ENCODE measurements at regions not wholly inside any gene's neighbourhood (a gene's known extent, or its start where the extent isn't known, plus 50 kb on each side); places are given as distances from the start of the nearest gene placed in this dataset.

DNA sequence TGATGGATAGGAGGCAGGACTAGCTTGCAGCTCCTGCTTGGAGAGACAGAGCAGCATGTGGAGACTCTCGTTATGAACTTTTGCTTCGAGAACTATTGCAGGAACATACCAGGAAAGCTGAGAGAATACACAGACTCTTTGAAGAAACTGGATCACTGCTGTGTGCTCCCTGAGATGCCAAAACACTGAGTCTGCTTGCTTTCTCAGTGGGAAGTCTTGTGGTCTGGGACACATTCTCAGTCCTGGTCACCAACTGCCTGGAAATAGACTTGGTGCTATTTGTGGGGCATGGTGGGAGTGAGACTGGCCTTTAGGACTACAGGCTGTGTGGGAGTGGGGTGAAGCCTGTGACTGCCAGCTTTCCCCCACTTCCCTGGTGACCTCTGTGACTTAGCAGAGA is 252.6 kb downstream of the MED10 start:
- TF ChIP-seq POLR2A (IDR thresholded peaks at IDR 0.05; ENCODE audit: control extremely low read depth in 1 of 2, low read depth in 2 of 2, low read length in 2 of 2): no peak
- no peak for TF ChIP-seq GABPA (IDR thresholded peaks at IDR 0.05; ENCODE audit: borderline replicate concordance, insufficient read depth, low read length)
- TF ChIP-seq HDAC2 (IDR thresholded peaks at IDR 0.05; ENCODE audit: borderline replicate concordance in 1 of 2, low read depth in 2 of 2, low read length in 2 of 2): no peak
- TF ChIP-seq, protein P1, sequence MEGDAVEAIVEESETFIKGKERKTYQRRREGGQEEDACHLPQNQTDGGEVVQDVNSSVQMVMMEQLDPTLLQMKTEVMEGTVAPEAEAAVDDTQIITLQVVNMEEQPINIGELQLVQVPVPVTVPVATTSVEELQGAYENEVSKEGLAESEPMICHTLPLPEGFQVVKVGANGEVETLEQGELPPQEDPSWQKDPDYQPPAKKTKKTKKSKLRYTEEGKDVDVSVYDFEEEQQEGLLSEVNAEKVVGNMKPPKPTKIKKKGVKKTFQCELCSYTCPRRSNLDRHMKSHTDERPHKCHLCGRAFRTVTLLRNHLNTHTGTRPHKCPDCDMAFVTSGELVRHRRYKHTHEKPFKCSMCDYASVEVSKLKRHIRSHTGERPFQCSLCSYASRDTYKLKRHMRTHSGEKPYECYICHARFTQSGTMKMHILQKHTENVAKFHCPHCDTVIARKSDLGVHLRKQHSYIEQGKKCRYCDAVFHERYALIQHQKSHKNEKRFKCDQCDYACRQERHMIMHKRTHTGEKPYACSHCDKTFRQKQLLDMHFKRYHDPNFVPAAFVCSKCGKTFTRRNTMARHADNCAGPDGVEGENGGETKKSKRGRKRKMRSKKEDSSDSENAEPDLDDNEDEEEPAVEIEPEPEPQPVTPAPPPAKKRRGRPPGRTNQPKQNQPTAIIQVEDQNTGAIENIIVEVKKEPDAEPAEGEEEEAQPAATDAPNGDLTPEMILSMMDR (IDR thresholded peaks at IDR 0.05; ENCODE audit: control extremely low read depth in 1 of 3, insufficient read depth in 1 of 3, low read depth in 1 of 3, low read length in 3 of 3): no peak

Measured in H1 (cell line).